ENCODE measurements at regions not wholly inside any gene's neighbourhood (a gene's known extent, or its start where the extent isn't known, plus 50 kb on each side); places are given as distances from the start of the nearest gene placed in this dataset.
A peak's percentile ranks its signal among the peaks of the same experiment; 100 is the strongest.

DNA sequence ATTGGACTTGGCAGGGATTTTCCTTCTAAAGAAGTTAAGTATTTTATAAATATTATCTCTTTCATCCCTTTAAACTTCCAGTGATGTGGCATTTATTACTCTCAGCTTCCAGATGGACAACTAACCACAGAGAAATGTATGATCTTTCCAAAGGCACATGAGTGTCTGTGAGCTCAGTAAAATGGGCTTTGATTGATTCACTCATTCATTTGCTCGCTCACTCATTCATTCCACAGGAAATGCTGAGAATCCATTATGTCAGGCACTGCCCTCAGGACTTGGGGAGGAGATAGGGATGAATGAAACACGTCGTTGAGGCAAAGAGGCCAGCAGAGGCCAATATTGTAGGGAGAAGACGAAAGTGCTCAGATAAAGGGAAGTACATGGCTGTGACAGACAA lies 359.3 kb downstream of the EFNB2 start:
- DNase-seq: no peak
- Histone ChIP-seq H3K27me3 (ENCODE audit: control insufficient read depth in 3 of 3, insufficient read depth in 3 of 3, low read length in 3 of 3) (peaks cover 0 to 2% (median 0%) of the 10 kb centered on the region in 3 donors), H3K36me3 (ENCODE audit: control insufficient read depth in 3 of 3, insufficient read depth in 2 of 3, low read depth in 1 of 3, low read length in 3 of 3) (no peaks in the 10 kb centered on the region), H3K4me1 (ENCODE audit: control insufficient read depth in 3 of 3, insufficient read depth in 2 of 3, low read depth in 1 of 3, low read length in 2 of 3) (no peaks in the 10 kb centered on the region), H3K27ac (ENCODE audit: low read depth in 1 of 3, low read length in 2 of 3) (no peak overlapping the region), H3K9me3 (ENCODE audit: control insufficient read depth in 2 of 2, insufficient read depth in 1 of 2, low read depth in 1 of 2, low read length in 1 of 2) (no peaks in the 10 kb centered on the region), H3K4me3 (ENCODE audit: low read depth in 1 of 3, low read length in 3 of 3) (no peak overlapping the region)
- no peak for FAIRE-seq
- WGBS, 3 donors: 55 to 83% (median 72%) methylated on average over 4 of the region's 4 CpGs

GRCh38 chr13:106173891-106174610 lies 361.4 kb downstream of the EFNB2 start:
- Histone ChIP-seq H3K4me3 (ENCODE audit: low read depth in 1 of 3, low read length in 3 of 3) (no peak overlapping the region), H3K9me3 (ENCODE audit: control insufficient read depth in 2 of 2, insufficient read depth in 1 of 2, low read depth in 1 of 2, low read length in 1 of 2) (no peaks in the 10 kb centered on the region), H3K27ac (ENCODE audit: low read depth in 1 of 3, low read length in 2 of 3) (no peak overlapping the region), H3K27me3 (ENCODE audit: control insufficient read depth in 3 of 3, insufficient read depth in 3 of 3, low read length in 3 of 3) (peaks cover 0 to 2% (median 0%) of the 10 kb centered on the region in 3 donors), H3K36me3 (ENCODE audit: control insufficient read depth in 3 of 3, insufficient read depth in 2 of 3, low read depth in 1 of 3, low read length in 3 of 3) (no peaks in the 10 kb centered on the region), H3K4me1 (ENCODE audit: control insufficient read depth in 3 of 3, insufficient read depth in 2 of 3, low read depth in 1 of 3, low read length in 2 of 3) (no peaks in the 10 kb centered on the region)
- DNase-seq (no peak), FAIRE-seq (no peak)
- 53 to 64% (median 61%) methylated on average over 7 of the region's 7 CpGs for WGBS, 3 donors

GRCh38 chr13:106173346-106173745 lies 362.1 kb downstream of the EFNB2 start:
- DNase-seq (no peak), FAIRE-seq (no peak)
- H3K36me3 ChIP-seq (ENCODE audit: control insufficient read depth in 3 of 3, insufficient read depth in 2 of 3, low read depth in 1 of 3, low read length in 3 of 3): no peaks in the 10 kb centered on the region
- H3K9me3 ChIP-seq (ENCODE audit: control insufficient read depth in 2 of 2, insufficient read depth in 1 of 2, low read depth in 1 of 2, low read length in 1 of 2): no peaks in the 10 kb centered on the region
- no peak overlapping the region for H3K27ac ChIP-seq (ENCODE audit: low read depth in 1 of 3, low read length in 2 of 3)
- peaks cover 0 to 2% (median 0%) of the 10 kb centered on the region in 3 donors for H3K27me3 ChIP-seq (ENCODE audit: control insufficient read depth in 3 of 3, insufficient read depth in 3 of 3, low read length in 3 of 3)
- H3K4me3 ChIP-seq (ENCODE audit: low read depth in 1 of 3, low read length in 3 of 3): no peak overlapping the region
- 25 to 56% (median 52%) methylated on average over 2 of the region's 2 CpGs for WGBS, 3 donors
- H3K4me1 ChIP-seq (ENCODE audit: control insufficient read depth in 3 of 3, insufficient read depth in 2 of 3, low read depth in 1 of 3, low read length in 2 of 3): no peaks in the 10 kb centered on the region

DNA sequence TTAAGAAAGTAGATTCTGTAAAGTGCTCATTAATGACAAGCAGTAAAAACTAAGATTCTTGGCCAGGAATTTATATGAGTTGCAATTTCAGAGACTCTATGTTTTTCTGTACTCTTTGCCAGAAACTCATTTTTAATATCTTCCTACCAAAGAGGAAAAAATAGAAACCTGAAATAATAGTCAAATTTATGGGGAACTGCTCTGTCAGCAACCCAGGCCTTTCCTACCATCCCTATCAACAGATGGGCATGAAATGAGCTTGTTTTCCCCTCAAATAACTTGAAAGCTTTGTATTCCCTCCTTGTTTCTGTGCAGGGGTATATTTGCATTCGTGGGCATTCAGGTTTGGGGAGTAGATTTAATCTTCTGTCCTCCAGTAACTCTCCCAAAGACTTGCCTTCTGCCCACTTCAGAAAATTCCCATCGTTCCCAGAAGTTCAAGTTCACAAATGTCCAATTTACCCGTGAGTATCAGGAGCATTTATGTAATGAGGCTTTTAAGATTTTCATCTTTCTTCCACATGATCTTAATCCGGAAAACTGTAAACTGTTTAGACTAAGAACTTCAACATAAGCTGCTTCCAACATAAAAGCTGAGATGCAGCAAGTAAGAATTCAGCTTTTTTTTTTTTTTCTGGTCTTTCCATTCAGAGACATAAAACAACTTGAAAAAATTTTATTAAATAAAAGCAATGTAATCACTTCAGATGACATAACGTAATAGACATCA lies 363.1 kb downstream of the EFNB2 start:
- Histone ChIP-seq H3K27ac (ENCODE audit: low read depth in 1 of 3, low read length in 2 of 3) (no peak overlapping the region), H3K4me3 (ENCODE audit: low read depth in 1 of 3, low read length in 3 of 3) (no peak overlapping the region), H3K27me3 (ENCODE audit: control insufficient read depth in 3 of 3, insufficient read depth in 3 of 3, low read length in 3 of 3) (peaks cover 0 to 2% (median 0%) of the 10 kb centered on the region in 3 donors), H3K36me3 (ENCODE audit: control insufficient read depth in 3 of 3, insufficient read depth in 2 of 3, low read depth in 1 of 3, low read length in 3 of 3) (no peaks in the 10 kb centered on the region), H3K9me3 (ENCODE audit: control insufficient read depth in 2 of 2, insufficient read depth in 1 of 2, low read depth in 1 of 2, low read length in 1 of 2) (no peaks in the 10 kb centered on the region), H3K4me1 (ENCODE audit: control insufficient read depth in 3 of 3, insufficient read depth in 2 of 3, low read depth in 1 of 3, low read length in 2 of 3) (no peaks in the 10 kb centered on the region)
- 67 to 82% (median 75%) methylated on average over 5 of the region's 5 CpGs for WGBS, 3 donors
- FAIRE-seq (no peak), DNase-seq (no peak)

DNA sequence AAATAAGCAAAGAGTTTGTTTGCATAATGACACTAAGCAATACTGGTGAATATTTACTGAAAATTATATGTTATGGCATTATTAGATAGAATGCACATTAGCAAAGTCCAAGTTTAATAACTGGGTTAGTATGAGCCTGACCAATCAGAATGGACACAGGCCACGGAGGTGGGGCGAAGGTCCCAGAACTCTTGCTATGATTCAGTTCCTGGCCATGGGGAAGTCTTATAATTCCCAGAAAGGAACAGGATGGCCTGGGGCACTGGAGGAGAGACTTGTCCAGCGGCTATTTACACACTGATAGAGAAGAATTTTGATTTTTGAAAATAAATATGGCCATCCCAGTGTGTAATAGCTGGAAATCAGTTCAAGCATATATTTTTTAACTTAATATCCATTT lies 372.0 kb downstream of the EFNB2 start:
- no peaks in the 10 kb centered on the region for H3K9me3 ChIP-seq (ENCODE audit: control insufficient read depth in 2 of 2, insufficient read depth in 1 of 2, low read depth in 1 of 2, low read length in 1 of 2)
- FAIRE-seq (no peak), DNase-seq (peak in 1 of 2 donors; percentile 71)
- H3K4me3 ChIP-seq (ENCODE audit: low read depth in 1 of 3, low read length in 3 of 3): no peak overlapping the region
- peaks cover 0 to 3% (median 0%) of the 10 kb centered on the region in 3 donors for H3K4me1 ChIP-seq (ENCODE audit: control insufficient read depth in 3 of 3, insufficient read depth in 2 of 3, low read depth in 1 of 3, low read length in 2 of 3)
- no peaks in the 10 kb centered on the region for H3K27me3 ChIP-seq (ENCODE audit: control insufficient read depth in 3 of 3, insufficient read depth in 3 of 3, low read length in 3 of 3)
- no peaks in the 10 kb centered on the region for H3K36me3 ChIP-seq (ENCODE audit: control insufficient read depth in 3 of 3, insufficient read depth in 2 of 3, low read depth in 1 of 3, low read length in 3 of 3)
- 61 to 80% (median 75%) methylated on average over 3 of the region's 3 CpGs for WGBS, 3 donors
- H3K27ac ChIP-seq (ENCODE audit: low read depth in 1 of 3, low read length in 2 of 3): no peak overlapping the region

DNA sequence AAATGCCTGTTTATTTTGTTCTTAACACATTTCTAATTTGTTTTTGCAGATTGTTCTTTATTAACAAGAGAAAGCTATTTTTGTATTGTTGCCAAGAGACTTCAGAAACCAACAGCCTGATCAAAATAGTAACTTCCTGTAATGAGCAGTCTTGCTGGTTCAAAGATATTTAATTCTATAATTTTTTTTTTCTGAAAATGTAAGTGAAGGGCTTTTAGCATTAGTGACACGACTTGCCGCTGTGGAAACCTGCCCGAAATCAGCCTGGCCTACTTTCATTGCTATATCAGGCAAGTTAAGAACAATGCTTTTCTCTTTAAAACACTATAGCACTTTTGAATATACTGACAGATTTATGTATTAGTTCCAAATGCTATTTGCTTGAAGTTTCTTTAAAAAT lies 374.3 kb downstream of the EFNB2 start:
- no peak for FAIRE-seq
- no peaks in the 10 kb centered on the region for H3K9me3 ChIP-seq (ENCODE audit: control insufficient read depth in 2 of 2, insufficient read depth in 1 of 2, low read depth in 1 of 2, low read length in 1 of 2)
- peaks cover 0 to 3% (median 0%) of the 10 kb centered on the region in 3 donors for H3K4me1 ChIP-seq (ENCODE audit: control insufficient read depth in 3 of 3, insufficient read depth in 2 of 3, low read depth in 1 of 3, low read length in 2 of 3)
- no peaks in the 10 kb centered on the region for H3K36me3 ChIP-seq (ENCODE audit: control insufficient read depth in 3 of 3, insufficient read depth in 2 of 3, low read depth in 1 of 3, low read length in 3 of 3)
- DNase-seq: no peak
- no peak overlapping the region for H3K27ac ChIP-seq (ENCODE audit: low read depth in 1 of 3, low read length in 2 of 3)
- no peaks in the 10 kb centered on the region for H3K27me3 ChIP-seq (ENCODE audit: control insufficient read depth in 3 of 3, insufficient read depth in 3 of 3, low read length in 3 of 3)
- WGBS, 3 donors: 61 to 90% (median 85%) methylated on average over 3 of the region's 3 CpGs
- no peak overlapping the region for H3K4me3 ChIP-seq (ENCODE audit: low read depth in 1 of 3, low read length in 3 of 3)

DNA sequence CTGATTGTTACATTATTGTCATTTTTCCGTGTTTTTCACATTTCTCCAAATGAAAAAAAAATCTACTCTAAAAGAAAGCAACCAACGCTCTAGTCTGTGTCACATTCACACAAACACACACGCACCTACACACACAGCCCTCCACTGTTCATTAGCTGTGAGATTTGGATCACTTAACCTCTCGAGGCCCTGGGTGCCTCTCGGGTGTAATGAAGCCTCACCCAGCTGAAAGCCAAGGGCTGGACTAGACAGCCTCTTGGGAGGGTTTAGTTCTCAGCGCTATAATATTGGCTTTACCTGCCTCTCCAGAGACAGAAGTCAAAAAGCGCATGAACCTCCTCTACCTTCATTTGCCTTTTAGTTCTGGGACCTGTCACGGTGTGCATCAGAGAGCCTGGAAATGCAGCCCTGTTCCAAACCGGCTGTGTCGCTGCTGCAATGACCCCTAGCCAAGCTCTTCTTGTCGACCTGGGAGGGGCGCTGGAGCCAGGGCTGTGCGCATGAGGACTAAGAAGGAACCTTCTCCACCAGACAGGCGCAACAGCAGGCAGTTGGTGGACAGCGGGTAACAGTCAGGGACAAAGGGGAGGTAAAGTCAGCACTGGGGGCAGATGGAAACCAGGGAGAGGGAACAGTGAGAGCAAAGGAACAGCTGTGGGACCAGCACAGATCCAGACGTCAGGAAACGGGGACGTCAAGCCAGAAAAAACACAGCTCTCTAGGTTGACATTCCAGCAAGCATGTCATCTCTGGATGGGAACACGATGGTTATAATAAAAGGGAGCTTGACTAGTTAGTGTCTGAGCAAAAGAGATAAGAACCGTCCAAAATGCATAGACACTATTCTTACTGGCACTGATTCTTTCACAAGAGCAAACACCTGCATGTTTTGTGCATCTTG lies 375.9 kb downstream of the EFNB2 start:
- FAIRE-seq: no peak

DNA sequence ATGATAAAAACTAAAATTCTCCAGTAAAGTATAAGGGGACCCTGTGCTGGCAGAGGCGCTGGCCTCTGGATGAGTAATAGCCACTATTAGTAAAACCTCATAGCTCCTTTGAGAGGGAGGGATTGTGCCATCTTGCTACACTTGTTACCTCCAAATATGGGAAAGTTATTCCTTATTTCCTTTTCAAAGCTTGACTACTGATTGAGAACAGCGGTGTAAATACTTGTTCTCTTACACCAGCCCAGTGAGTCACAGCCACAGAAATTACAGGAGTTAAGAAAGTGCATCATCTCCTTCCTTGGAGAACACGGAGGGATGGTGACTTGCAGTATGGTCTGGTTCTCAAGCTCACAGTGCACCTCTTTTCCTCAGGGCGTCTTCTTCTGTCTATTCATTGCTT lies 379.0 kb downstream of the EFNB2 start:
- no peaks in the 10 kb centered on the region for H3K27me3 ChIP-seq (ENCODE audit: control insufficient read depth in 3 of 3, insufficient read depth in 3 of 3, low read length in 3 of 3)
- H3K4me1 ChIP-seq (ENCODE audit: control insufficient read depth in 3 of 3, insufficient read depth in 2 of 3, low read depth in 1 of 3, low read length in 2 of 3): peaks cover 0 to 2% (median 0%) of the 10 kb centered on the region in 3 donors
- DNase-seq: no peak
- FAIRE-seq: no peak
- no peak overlapping the region for H3K4me3 ChIP-seq (ENCODE audit: low read depth in 1 of 3, low read length in 3 of 3)
- no peaks in the 10 kb centered on the region for H3K9me3 ChIP-seq (ENCODE audit: control insufficient read depth in 2 of 2, insufficient read depth in 1 of 2, low read depth in 1 of 2, low read length in 1 of 2)
- H3K36me3 ChIP-seq (ENCODE audit: control insufficient read depth in 3 of 3, insufficient read depth in 2 of 3, low read depth in 1 of 3, low read length in 3 of 3): no peaks in the 10 kb centered on the region
- WGBS, 3 donors: 87 to 93% (median 89%) methylated on average over 4 of the region's 4 CpGs
- H3K27ac ChIP-seq (ENCODE audit: low read depth in 1 of 3, low read length in 2 of 3): no peak overlapping the region

More for the DNA sequence above, 375.9 kb downstream of the EFNB2 start:
- H3K27ac ChIP-seq (ENCODE audit: low read depth in 1 of 3, low read length in 2 of 3): no peak overlapping the region
- no peaks in the 10 kb centered on the region for H3K36me3 ChIP-seq (ENCODE audit: control insufficient read depth in 3 of 3, insufficient read depth in 2 of 3, low read depth in 1 of 3, low read length in 3 of 3)
- H3K9me3 ChIP-seq (ENCODE audit: control insufficient read depth in 2 of 2, insufficient read depth in 1 of 2, low read depth in 1 of 2, low read length in 1 of 2): no peaks in the 10 kb centered on the region
- H3K27me3 ChIP-seq (ENCODE audit: control insufficient read depth in 3 of 3, insufficient read depth in 3 of 3, low read length in 3 of 3): no peaks in the 10 kb centered on the region
- WGBS, 3 donors: 81 to 87% (median 84%) methylated on average over 20 of the region's 20 CpGs
- H3K4me1 ChIP-seq (ENCODE audit: control insufficient read depth in 3 of 3, insufficient read depth in 2 of 3, low read depth in 1 of 3, low read length in 2 of 3): peaks cover 0 to 3% (median 0%) of the 10 kb centered on the region in 3 donors
- no peak overlapping the region for H3K4me3 ChIP-seq (ENCODE audit: low read depth in 1 of 3, low read length in 3 of 3)
- DNase-seq: no peak
